ENCODE measurements at regions not wholly inside any gene's neighbourhood (a gene's known extent, or its start where the extent isn't known, plus 50 kb on each side); places are given as distances from the start of the nearest gene placed in this dataset.
"Not testable (repeated sequence)": the region's sequence is repeated elsewhere in the genome, so short reads cannot be mapped to it uniquely, and the experiment has no call there.

DNA sequence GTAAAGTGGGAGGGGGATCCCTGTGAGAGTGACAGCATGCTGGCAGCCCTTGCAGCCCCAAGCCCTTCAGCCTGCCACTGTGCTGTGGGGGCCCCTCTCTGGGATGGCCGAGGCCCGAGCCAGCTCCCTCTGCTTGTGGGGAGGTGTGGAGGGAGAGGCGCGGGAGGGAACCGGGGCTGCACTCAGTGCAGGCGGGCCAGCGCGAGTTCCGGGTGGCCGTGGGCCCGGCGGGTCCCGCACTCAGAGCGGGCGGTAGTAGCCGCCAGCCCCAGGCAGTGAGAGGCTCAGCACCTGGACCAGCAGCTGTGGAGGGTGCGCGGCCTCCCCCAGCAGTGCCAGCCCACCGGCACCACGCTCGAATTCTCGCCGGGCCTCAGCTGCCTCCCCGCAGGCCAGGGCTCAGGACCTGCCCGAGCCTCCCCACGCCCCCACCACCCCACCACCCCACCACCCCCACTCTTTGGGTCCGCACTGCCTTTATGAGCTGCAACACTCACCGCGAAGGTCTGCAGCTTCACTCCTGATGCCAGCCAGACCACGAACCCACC lies 208.1 kb downstream of the CDH19 start:
- Histone ChIP-seq H3K4me1 (ENCODE audit: control insufficient read depth in 2 of 3, insufficient read depth in 2 of 3, low read depth in 1 of 3, low read length in 3 of 3) (no peaks in the 10 kb centered on the region), H3K27me3 (ENCODE audit: control insufficient read depth, insufficient read depth, low read length) (no peaks in the 10 kb centered on the region), H3K36me3 (ENCODE audit: control insufficient read depth in 2 of 3, insufficient read depth in 3 of 3, low read length in 3 of 3) (no peaks in the 10 kb centered on the region), H3K27ac (ENCODE audit: low read depth in 2 of 2, low read length in 2 of 2) (no peak overlapping the region), H3K9me3 (ENCODE audit: control insufficient read depth in 2 of 3, insufficient read depth in 1 of 3, low read length in 3 of 3) (peaks cover 0 to 5% (median 2%) of the 10 kb centered on the region in 3 donors), H3K9ac (ENCODE audit: low read length in 3 of 3) (no peak overlapping the region), H3K4me3 (ENCODE audit: low read length in 3 of 3) (no peak overlapping the region)
- peak in 1 of 5 donors; percentile 60 for DNase-seq
- FAIRE-seq = no peak
- no peak for TF ChIP-seq CTCF (IDR thresholded peaks at IDR 0.05; ENCODE audit: borderline replicate concordance, extremely low read depth, insufficient read depth)
- intact Hi-C loops (cut with DNase I) = no loop called here

GRCh38 chr18:66393463-66393862 lies 210.4 kb downstream of the CDH19 start:
- no peaks in the 10 kb centered on the region for H3K36me3 ChIP-seq (ENCODE audit: control insufficient read depth in 2 of 3, insufficient read depth in 3 of 3, low read length in 3 of 3)
- DNase-seq (no peak), FAIRE-seq (no peak)
- H3K27ac ChIP-seq (ENCODE audit: low read depth in 2 of 2, low read length in 2 of 2) = no peak overlapping the region
- H3K4me1 ChIP-seq (ENCODE audit: control insufficient read depth in 2 of 3, insufficient read depth in 2 of 3, low read depth in 1 of 3, low read length in 3 of 3) = no peaks in the 10 kb centered on the region
- H3K4me3 ChIP-seq (ENCODE audit: low read length in 3 of 3) = no peak overlapping the region
- TF ChIP-seq CTCF (IDR thresholded peaks at IDR 0.05; ENCODE audit: borderline replicate concordance, extremely low read depth, insufficient read depth) = no peak
- intact Hi-C loops (cut with DNase I) = no loop called here
- peaks cover 0 to 9% (median 2%) of the 10 kb centered on the region in 3 donors for H3K9me3 ChIP-seq (ENCODE audit: control insufficient read depth in 2 of 3, insufficient read depth in 1 of 3, low read length in 3 of 3)
- no peak overlapping the region for H3K9ac ChIP-seq (ENCODE audit: low read length in 3 of 3)
- no peaks in the 10 kb centered on the region for H3K27me3 ChIP-seq (ENCODE audit: control insufficient read depth, insufficient read depth, low read length)

DNA sequence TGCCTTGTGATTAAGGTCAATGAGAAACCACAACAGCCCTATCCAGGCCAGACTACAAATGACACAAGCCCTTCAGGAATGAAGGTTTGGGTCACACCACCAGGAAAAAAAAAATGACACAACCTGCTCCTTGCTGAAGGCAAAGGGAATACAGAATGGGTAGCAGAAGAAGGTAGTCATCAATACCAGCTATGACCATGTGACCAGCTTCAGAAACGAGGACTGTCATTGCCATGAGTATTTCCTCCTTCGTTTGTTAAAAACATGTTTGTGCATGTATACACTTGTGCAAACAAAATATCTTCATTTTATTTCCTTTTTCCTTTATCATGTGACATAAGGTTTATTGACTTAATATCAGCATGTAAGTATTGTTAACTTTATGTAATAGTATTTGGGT lies 226.6 kb downstream of the CDH19 start:
- intact Hi-C loops (cut with DNase I) = no loop called here
- Histone ChIP-seq H3K4me1 (ENCODE audit: control insufficient read depth in 2 of 3, insufficient read depth in 2 of 3, low read depth in 1 of 3, low read length in 3 of 3) (no peaks in the 10 kb centered on the region), H3K27ac (ENCODE audit: low read depth in 2 of 2, low read length in 2 of 2) (no peak overlapping the region), H3K9me3 (ENCODE audit: control insufficient read depth in 2 of 3, insufficient read depth in 1 of 3, low read length in 3 of 3) (peaks cover 0 to 5% (median 0%) of the 10 kb centered on the region in 3 donors), H3K36me3 (ENCODE audit: control insufficient read depth in 2 of 3, insufficient read depth in 3 of 3, low read length in 3 of 3) (no peaks in the 10 kb centered on the region), H3K27me3 (ENCODE audit: control insufficient read depth, insufficient read depth, low read length) (no peaks in the 10 kb centered on the region), H3K9ac (ENCODE audit: low read length in 3 of 3) (no peak overlapping the region), H3K4me3 (ENCODE audit: low read length in 3 of 3) (no peak overlapping the region)
- DNase-seq = no peak
- no peak for FAIRE-seq
- TF ChIP-seq CTCF (IDR thresholded peaks at IDR 0.05; ENCODE audit: borderline replicate concordance, extremely low read depth, insufficient read depth) = no peak

DNA sequence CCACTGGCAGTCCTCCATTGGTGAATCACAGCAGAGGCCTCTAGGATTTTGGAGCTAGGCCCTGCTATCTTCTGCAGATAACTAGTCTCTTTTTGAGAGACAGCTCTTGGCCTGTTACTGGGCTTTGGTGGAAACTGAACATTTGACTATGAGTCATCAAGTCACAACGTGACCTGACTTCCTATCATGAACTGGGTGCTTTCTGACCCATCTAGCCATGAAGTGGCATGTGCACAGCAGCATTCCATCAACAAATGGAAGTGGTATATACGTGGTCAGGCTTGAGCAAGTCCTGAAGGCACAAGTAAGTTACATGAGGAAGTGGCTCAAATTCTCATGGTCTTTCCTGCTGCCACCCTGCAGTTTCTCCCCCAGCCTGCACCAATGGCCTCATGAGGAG lies 228.5 kb downstream of the CDH19 start:
- intact Hi-C loops (cut with DNase I); H3K4me1 ChIP-seq (ENCODE audit: control insufficient read depth in 2 of 3, insufficient read depth in 2 of 3, low read depth in 1 of 3, low read length in 3 of 3); FAIRE-seq: not testable (repeated sequence)

More for the DNA sequence above, 228.5 kb downstream of the CDH19 start:
- H3K4me3 ChIP-seq (ENCODE audit: low read length in 3 of 3); H3K36me3 ChIP-seq (ENCODE audit: control insufficient read depth in 2 of 3, insufficient read depth in 3 of 3, low read length in 3 of 3); H3K9ac ChIP-seq (ENCODE audit: low read length in 3 of 3); H3K27ac ChIP-seq (ENCODE audit: low read depth in 2 of 2, low read length in 2 of 2); H3K27me3 ChIP-seq (ENCODE audit: control insufficient read depth, insufficient read depth, low read length); H3K9me3 ChIP-seq (ENCODE audit: control insufficient read depth in 2 of 3, insufficient read depth in 1 of 3, low read length in 3 of 3); DNase-seq: not testable (repeated sequence)
